ENCODE measurements at regions not wholly inside any gene's neighbourhood (a gene's known extent, or its start where the extent isn't known, plus 50 kb on each side); places are given as distances from the start of the nearest gene placed in this dataset.

GRCh38 chr6:159493231-159493897, 199.7 kb downstream of the SOD2 start:
- Histone ChIP-seq H3K27ac (no peak overlapping the region), H3K4me1 (no peaks in the 10 kb centered on the region), H3K9me3 (replicated peaks) (peaks cover 3% of the 10 kb centered on the region; the same call in 1 of the 2 replicates), H3K27me3 (no peaks in the 10 kb centered on the region), H3K36me3 (no peaks in the 10 kb centered on the region), H3K4me3 (no peak overlapping the region)
- no peak for DNase-seq

GRCh38 chr6:159490298-159490937, 202.6 kb downstream of the SOD2 start:
- H3K27ac ChIP-seq, result no peak overlapping the region
- no peaks in the 10 kb centered on the region for H3K27me3 ChIP-seq
- H3K4me3 ChIP-seq, result no peak overlapping the region
- no peak for DNase-seq
- H3K36me3 ChIP-seq, result no peaks in the 10 kb centered on the region
- no peaks in the 10 kb centered on the region for H3K4me1 ChIP-seq
- H3K9me3 ChIP-seq (replicated peaks), result no peaks in the 10 kb centered on the region

- no peaks in the 10 kb centered on the region for H3K36me3 ChIP-seq
- no peak overlapping the region for H3K27ac ChIP-seq
- H3K27me3 ChIP-seq, result no peaks in the 10 kb centered on the region; the same call in 1 of the 2 replicates
- DNase-seq, result no peak
- no peaks in the 10 kb centered on the region for H3K9me3 ChIP-seq (replicated peaks)
- no peaks in the 10 kb centered on the region for H3K4me1 ChIP-seq
- H3K4me3 ChIP-seq, result no peak overlapping the region
Measured at GRCh38 chr6:159487636-159488035, 205.4 kb downstream of the SOD2 start.

- DNase-seq, result no peak
- H3K9me3 ChIP-seq (replicated peaks), result no peaks in the 10 kb centered on the region
- no peaks in the 10 kb centered on the region for H3K4me1 ChIP-seq
- no peak overlapping the region for H3K27ac ChIP-seq
- H3K4me3 ChIP-seq, result no peak overlapping the region
- H3K27me3 ChIP-seq, result peaks cover 8% of the 10 kb centered on the region
- H3K36me3 ChIP-seq, result no peaks in the 10 kb centered on the region
Measured at GRCh38 chr6:159483259-159483658, 209.8 kb downstream of the SOD2 start.

GRCh38 chr6:159481897-159482296, 211.1 kb downstream of the SOD2 start:
- DNase-seq, result no peak
- no peaks in the 10 kb centered on the region for H3K36me3 ChIP-seq
- H3K9me3 ChIP-seq (replicated peaks), result no peaks in the 10 kb centered on the region
- H3K27me3 ChIP-seq, result peaks cover 8% of the 10 kb centered on the region
- H3K4me1 ChIP-seq, result no peaks in the 10 kb centered on the region
- no peak overlapping the region for H3K27ac ChIP-seq
- H3K4me3 ChIP-seq, result no peak overlapping the region

DNA sequence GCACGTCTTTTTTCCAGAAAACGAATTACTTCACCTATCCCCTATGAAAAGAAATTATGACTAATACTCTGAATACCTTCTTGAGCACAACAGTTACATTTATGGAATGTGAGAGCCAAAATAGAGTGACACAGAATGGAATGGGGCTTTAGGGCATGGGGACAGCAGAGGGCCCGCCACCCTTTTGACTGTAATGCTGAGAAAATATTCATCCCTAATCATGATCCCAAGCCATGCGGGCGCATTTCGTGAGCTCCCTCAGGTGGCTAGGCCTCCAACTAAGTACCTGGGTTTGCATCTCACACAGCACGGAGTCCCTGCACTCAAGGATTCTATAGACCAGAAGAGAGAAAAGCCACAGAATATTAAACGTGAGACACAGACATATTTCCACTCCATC, 212.6 kb downstream of the SOD2 start:
- H3K9me3 ChIP-seq (replicated peaks), result no peaks in the 10 kb centered on the region
- DNase-seq, result no peak
- H3K4me3 ChIP-seq, result no peak overlapping the region

DNA sequence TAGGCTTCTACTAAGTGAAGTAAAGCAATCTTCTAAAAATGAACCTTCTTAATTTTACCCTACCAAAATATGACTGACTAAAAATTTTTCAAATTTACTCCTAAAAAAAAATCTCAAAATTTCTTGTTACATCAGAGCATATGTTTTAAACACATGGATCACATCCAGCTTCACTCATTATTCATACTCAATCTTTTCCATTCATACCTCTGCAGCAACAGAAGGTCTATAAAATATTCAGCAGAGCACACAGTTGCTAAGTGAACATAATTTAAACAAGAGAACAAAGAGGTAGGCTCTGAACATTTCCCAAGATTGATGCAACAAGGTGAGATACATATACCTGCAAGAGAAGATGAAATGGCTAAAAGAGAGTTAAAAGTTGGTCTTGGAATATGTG, 213.9 kb downstream of the SOD2 start:
- H3K9me3 ChIP-seq (replicated peaks), result no peaks in the 10 kb centered on the region
- H3K4me3 ChIP-seq, result no peak overlapping the region
- no peaks in the 10 kb centered on the region for H3K36me3 ChIP-seq
- no peaks in the 10 kb centered on the region for H3K4me1 ChIP-seq
- DNase-seq, result no peak
- H3K27me3 ChIP-seq, result peaks cover 8% of the 10 kb centered on the region
- H3K27ac ChIP-seq, result no peak overlapping the region

More for the DNA sequence above, 212.6 kb downstream of the SOD2 start:
- Histone ChIP-seq H3K27ac (no peak overlapping the region), H3K36me3 (no peaks in the 10 kb centered on the region), H3K27me3 (peaks cover 8% of the 10 kb centered on the region), H3K4me1 (no peaks in the 10 kb centered on the region)

DNA sequence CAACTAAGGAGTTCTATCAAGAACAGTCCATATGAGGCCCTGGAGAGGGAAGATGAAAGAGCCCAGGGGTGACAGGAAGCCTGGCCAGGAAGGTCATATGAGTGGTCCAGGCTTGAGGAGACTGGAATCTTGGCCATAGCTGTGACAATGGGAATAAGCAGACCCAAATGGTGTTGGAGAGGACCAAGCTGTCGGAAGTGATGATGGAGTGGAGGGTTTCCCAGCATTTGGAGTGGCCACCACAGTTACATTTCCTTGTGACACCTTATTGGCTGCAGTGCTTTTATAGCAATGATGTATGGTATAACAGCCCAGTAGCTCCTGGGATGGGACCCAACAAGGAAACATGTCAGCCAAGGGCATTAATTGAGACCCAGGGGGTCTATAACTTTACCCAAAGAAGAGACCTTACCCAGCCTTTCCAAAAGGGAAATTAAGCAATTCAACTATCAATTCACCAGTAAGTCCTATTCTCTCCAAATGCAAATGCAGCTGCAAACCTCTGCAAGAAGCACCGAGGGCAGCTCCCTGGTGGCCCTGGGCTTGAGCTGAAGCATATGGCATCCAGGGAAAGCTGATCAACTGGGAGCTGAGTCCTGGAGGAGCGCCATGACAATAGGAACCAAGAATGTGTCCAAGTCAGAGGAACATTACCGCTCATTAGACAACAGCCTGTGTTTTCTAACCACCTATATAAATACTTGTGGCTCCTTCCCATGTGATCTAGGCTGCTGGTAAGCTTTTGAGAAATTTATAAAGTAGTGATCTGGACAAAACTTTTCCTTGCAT, 219.4 kb downstream of the SOD2 start:
- no peaks in the 10 kb centered on the region; the same call in 1 of the 2 replicates for H3K27me3 ChIP-seq
- no peaks in the 10 kb centered on the region for H3K4me1 ChIP-seq
- H3K4me3 ChIP-seq, result no peak overlapping the region
- no peaks in the 10 kb centered on the region for H3K9me3 ChIP-seq (replicated peaks)
- H3K27ac ChIP-seq, result no peak overlapping the region
- no peaks in the 10 kb centered on the region for H3K36me3 ChIP-seq
- no peak for DNase-seq

GRCh38 chr6:159470397-159470796, 222.6 kb downstream of the SOD2 start:
- no peaks in the 10 kb centered on the region for H3K36me3 ChIP-seq
- DNase-seq, result no peak
- no peaks in the 10 kb centered on the region for H3K9me3 ChIP-seq (replicated peaks)
- no peaks in the 10 kb centered on the region for H3K4me1 ChIP-seq
- no peak overlapping the region for H3K27ac ChIP-seq
- no peaks in the 10 kb centered on the region; the same call in 1 of the 2 replicates for H3K27me3 ChIP-seq
- H3K4me3 ChIP-seq, result no peak overlapping the region

GRCh38 chr6:159469443-159469842, 223.6 kb downstream of the SOD2 start:
- no peaks in the 10 kb centered on the region for H3K9me3 ChIP-seq (replicated peaks)
- H3K27ac ChIP-seq, result no peak overlapping the region
- no peaks in the 10 kb centered on the region for H3K4me1 ChIP-seq
- H3K4me3 ChIP-seq, result no peak overlapping the region
- no peaks in the 10 kb centered on the region; the same call in 1 of the 2 replicates for H3K27me3 ChIP-seq
- DNase-seq, result no peak
- no peaks in the 10 kb centered on the region for H3K36me3 ChIP-seq

DNA sequence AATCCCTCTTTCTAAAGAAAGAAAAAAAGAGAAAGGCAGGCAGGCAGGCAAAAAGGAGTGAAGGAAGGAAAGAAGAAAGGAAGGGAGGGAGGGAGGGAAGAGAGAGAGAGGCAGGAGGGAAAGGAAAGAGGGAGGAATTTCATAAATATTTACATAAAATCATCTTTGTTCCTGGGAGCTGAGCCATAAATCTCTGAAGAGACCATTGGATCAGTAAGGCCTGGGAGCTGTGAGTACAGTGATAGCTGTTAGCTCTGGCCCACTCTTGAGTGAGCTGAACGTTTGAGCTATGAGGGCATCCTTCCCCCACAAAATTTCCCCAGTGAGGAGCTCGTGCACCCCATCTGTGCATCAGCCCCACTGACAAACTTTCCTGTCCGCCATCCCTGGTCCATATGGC, 224.0 kb downstream of the SOD2 start:
- Histone ChIP-seq H3K4me3 (no peak overlapping the region), H3K9me3 (replicated peaks) (no peaks in the 10 kb centered on the region), H3K36me3 (no peaks in the 10 kb centered on the region), H3K27ac (no peak overlapping the region), H3K27me3 (no peaks in the 10 kb centered on the region; the same call in 1 of the 2 replicates), H3K4me1 (no peaks in the 10 kb centered on the region)
- no peak for DNase-seq

DNA sequence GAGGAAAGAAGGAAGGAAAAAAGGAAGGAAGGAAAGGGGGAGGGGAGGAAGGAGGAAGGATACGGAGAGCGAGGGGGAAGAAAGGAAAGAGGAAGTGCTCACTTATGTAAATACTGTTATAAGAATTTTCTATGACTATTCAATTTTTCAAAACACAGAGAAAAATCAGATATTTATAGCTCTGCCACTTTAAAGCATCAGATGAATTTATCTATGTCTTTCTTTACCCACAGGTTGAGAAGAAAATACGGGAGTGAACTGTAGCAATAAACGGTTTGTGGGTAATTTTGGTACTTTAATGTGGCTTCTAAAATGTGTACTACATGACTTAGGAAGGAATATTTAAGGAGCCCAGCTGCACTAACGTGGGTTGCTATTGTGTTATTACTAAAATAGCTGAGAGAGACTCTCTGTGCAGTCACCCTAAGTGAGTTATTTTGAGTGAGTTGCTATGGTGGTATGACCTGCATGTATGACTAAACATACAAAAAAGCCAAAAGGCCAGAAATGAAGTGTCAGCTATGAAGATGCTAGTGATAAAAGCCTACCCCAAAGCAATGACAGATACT, 225.5 kb downstream of the SOD2 start:
- DNase-seq, result no peak
- no peak overlapping the region for H3K4me3 ChIP-seq
- H3K27me3 ChIP-seq, result peaks cover 2% of the 10 kb centered on the region
- H3K36me3 ChIP-seq, result no peaks in the 10 kb centered on the region
- H3K9me3 ChIP-seq (replicated peaks), result no peaks in the 10 kb centered on the region
- H3K27ac ChIP-seq, result no peak overlapping the region
- no peaks in the 10 kb centered on the region for H3K4me1 ChIP-seq

- Histone ChIP-seq H3K4me1 (no peaks in the 10 kb centered on the region), H3K27ac (no peak overlapping the region), H3K4me3 (no peak overlapping the region), H3K27me3 (peaks cover 6% of the 10 kb centered on the region; the same call in 1 of the 2 replicates), H3K9me3 (replicated peaks) (no peaks in the 10 kb centered on the region), H3K36me3 (no peaks in the 10 kb centered on the region)
- no peak for DNase-seq
Measured at GRCh38 chr6:159466926-159467325, 226.1 kb downstream of the SOD2 start.

DNA sequence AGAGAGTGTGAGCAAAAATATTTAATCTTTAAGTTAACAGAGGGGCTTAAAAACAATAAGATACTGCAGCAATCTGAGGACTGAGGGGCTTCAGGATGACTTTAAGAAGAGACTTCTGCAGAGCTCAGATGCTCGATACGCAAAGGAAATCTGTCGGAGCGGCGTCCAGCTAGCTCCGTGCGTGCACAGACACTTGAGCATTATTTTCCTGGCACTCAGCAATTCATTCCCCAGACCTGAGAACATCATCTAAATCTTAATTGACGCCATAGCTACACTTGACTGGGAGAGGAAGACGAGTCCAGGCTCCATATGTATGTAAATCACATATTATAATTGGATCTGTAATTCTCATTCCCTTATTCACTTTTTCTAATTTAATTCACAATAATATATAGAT, 228.2 kb downstream of the SOD2 start:
- Histone ChIP-seq H3K4me3 (no peak overlapping the region), H3K4me1 (no peaks in the 10 kb centered on the region), H3K9me3 (replicated peaks) (no peaks in the 10 kb centered on the region), H3K27me3 (peaks cover 6% of the 10 kb centered on the region; the same call in 1 of the 2 replicates), H3K36me3 (no peaks in the 10 kb centered on the region), H3K27ac (no peak overlapping the region)
- DNase-seq, result no peak
